COLO829 (cell line): ENCODE measurements at regions not wholly inside any gene's neighbourhood (a gene's known extent, or its start where the extent isn't known, plus 50 kb on each side); places are given as distances from the start of the nearest gene placed in this dataset.

Experiments
- DNase-seq: peaks from one replicate; pipeline ENCODE4 v3.0.0; 2012; ENCODE audit warnings: low spot score

DNA sequence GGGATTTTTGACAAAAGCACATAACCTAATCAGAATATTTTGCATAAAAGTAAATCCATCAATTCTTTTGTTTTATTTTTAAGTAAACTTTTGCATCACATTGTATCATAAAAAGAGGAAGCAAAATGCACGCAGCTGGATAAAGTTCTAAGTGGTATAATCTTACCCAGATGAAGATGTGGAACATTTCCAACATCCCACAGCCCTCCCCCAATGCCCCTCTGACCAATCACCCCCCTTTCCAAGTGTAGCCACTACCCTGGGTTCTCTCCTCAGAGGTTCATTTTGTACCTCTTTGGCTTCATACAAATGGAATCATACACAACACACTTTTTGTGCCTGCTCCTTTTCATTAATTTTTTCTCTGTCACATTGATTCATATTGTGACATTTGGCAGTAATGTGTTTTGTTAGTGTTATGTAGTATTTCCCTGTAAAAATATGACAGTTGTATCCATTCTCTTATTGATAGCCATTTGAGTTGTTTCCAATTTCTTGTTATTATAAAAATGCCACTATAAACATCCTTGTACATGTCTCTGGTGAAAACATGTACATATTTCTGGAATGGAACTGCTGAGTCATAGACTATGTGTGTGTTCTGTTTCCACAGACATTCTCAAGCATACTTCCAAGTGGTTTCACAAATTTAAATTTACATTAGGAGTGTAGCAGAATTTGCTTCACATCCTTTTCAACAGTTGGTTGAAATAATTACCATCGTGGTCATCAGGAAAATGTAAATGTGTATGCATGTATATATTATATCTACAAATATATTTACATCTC, 92.9 kb upstream of the SYNDIG1 start:
- no peak for DNase-seq

DNA sequence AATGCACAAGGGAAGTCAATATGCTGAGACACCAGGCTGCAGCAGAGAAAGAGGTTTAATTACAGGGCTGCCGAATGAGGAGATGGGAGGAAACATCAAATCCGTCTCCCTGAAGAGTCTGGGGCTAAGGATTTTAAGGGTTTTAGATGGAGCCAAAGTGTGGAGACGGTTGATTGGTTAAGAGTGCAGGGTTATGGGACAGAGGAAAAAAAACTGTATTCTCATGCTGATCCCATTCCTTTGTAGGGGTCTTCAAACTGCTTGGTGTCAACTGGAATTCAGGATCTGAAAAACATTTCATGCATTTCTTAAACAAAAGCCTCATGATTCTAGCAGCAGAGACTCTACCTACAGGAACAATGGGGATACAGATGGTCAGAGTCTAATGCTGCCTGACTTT, 96.1 kb upstream of the SYNDIG1 start:
- no peak for DNase-seq

- no peak for DNase-seq
Observed at GRCh38 chr20:24370911-24371695, 98.3 kb upstream of the SYNDIG1 start.

- no peak for DNase-seq
Observed at GRCh38 chr20:24370249-24370648, 99.2 kb upstream of the SYNDIG1 start.

DNA sequence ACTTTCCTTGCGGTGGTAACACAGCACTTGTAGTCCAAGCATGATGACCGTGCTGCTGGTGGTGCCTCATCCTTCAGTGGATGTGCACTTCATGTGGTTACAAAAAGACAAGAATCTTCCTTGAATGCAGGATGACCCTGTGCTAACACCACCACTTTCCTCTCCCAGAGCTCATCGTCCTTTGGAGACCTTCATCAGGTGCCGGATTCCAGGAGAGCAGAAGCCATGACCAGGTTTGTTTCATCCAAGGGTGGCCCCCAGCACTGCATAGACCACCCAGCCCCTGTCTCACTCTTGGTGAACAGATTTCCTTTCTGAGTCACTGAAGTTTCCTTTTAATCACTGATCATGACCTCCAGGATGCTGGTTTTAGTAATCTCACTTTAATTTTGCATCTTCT, 101.2 kb upstream of the SYNDIG1 start:
- DNase-seq: no peak

GRCh38 chr20:24366336-24367004, 103.0 kb upstream of the SYNDIG1 start:
- no peak for DNase-seq

- no peak for DNase-seq
Observed at GRCh38 chr20:24365670-24366069, 103.8 kb upstream of the SYNDIG1 start.

DNA sequence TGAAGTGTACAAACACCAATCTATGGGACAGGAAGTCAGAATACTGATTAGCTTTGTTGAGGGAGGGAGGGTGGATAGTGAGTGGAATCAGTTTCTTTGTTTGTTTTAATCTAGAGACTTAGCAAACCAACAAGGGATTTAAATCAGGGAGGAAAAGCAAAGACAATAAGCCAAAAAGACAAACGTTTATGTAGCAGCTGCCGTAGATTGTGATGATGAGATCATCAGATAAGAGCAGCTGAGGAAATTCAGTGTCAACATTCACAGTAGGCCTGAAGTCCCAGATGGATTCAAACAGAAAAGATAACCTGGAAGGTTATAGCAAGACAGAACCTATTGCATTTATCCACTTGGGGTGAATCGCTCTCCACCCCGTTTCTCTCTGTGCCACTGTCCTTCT, 104.9 kb upstream of the SYNDIG1 start:
- no peak for DNase-seq

DNA sequence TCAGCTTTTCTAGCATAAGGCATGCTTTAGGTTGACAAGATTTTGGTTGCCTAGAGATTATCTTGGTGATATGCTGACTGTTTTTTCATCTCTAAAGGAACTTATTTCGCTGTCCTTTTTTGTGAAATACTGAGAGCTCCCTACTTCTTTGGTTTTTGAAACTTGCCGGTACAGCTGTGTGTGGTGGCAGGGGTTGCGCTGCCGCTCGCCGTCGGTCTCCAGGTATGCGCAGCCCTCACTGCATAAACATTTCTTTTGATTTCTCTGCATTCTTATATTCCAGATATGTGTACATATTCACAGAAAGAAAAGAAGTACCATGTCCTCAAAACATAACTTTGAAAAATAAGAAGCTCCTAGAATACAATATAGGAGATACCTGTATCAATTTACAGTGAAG, 106.4 kb upstream of the SYNDIG1 start:
- no peak for DNase-seq

GRCh38 chr20:24362080-24362479, 107.3 kb upstream of the SYNDIG1 start:
- no peak for DNase-seq

GRCh38 chr20:24361541-24361940, 107.9 kb upstream of the SYNDIG1 start:
- DNase-seq: no peak

DNA sequence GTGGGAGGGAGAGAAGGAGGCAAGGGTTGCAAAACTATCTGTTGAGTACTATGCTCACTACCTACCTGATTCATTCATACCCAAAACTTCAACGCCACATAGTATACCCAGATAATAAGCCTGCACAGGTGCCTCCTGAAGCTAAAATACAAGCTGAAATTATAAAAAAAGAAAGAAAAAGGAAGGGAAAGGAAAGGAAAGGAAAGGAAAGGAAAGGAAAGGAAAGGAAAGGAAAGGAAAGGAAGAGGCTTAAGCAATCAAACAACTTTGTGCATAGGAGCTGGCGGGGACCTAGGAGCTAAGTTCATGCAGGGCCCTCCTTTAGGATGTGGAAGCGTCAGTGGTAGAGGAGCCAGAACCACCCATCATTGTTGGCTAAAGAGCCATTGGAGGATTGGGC, 108.9 kb upstream of the SYNDIG1 start:
- DNase-seq: no peak

DNA sequence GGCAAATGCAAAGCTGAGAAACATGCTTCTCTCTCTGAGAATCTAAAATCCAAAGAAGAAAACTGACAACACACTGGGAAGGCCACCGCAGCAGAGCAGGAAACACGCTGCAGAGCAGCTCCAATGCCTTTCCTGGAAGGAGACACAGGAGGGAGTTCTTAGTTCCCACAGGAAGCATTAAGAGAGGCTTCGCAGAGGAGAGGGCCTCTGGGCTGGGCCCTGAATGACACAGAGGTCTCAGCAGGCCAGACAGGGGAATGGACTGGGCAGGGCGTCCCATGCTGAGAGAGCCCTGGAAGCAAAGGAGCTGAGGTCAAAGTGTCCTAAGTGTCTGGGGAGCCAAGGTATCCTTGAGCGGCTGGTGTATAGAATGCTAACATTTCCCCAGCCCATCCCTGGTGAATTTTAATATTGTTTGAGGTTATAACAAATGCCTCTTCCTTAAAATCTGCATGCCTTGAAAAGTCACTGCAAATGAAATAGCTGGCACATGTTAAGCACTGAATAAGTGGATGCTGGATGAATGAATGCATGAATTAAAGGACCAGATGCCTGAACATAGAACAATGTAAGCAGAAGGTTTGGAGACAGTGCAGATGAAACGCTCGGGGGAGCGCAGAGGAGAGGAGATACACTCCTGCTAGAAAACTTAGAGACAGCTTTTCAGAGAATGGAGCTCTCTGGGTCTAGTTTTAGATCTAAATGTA, 110.0 kb upstream of the SYNDIG1 start:
- no peak for DNase-seq

DNA sequence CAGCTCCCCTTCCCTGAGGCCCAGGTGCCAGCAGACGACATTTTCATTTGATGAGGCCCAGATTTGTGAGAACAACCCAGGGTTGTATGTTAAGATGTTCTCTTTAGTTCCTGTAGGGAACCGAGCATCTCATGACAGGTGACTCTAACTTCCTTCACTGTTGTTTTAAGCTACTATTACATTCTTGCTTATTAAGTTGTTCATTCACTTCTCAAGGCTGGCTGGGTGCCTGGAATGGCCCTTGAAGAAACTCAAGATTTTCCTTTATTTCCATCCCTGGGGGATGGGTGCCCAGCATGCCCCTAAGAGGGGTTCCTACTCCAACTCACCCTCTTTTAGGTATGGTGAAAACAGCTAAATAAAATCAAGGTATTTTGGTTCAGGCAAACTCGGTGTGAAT, 111.5 kb upstream of the SYNDIG1 start:
- DNase-seq: no peak

- no peak for DNase-seq
Observed at GRCh38 chr20:24357177-24357576, 112.3 kb upstream of the SYNDIG1 start.

DNA sequence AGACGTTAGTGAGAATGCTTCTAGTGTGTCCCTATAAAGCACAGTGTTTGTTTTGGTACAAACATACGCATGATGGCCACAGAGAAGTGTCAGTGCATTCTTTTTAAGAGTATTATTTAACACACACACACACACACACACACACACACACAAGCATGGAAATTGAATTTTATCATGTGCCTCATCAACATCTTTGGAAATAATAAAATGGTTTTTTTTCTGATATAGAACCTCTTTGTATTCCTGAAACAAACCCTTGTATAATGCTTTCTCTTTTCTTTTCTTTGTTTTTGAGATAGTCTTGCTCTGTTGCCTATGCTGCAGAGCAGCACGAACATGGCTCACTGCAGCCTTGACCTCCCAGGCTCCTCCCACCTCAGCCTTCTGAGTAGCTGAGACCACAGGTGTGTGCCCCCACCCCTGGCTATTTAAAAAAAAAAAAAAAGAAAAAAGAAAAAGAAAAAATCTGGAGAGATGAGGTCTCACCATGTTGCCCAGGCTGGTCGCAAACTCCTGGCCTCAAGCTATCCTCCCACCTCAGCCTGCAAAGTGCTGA, 116.2 kb upstream of the SYNDIG1 start:
- no peak for DNase-seq

- DNase-seq: no peak
Observed at GRCh38 chr20:24350923-24351368, 118.5 kb upstream of the SYNDIG1 start.

DNA sequence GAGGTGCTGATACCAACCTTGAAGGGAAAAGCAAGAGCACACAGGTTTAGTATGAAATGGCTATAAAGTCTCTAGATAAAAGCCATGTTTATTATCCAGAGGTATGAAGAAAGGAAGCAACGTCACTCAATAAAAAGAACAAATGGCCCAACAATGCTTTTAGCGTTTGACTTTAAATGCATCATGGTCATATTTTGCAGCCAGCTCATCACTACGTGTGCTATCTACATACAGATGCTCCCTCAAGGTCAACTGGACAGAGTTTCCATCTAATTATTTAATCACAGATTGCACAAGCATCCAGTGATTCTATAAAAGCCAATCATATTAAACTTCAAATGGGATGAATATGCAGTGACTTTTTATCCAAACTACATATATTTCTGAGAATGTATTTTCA, 127.6 kb upstream of the SYNDIG1 start:
- DNase-seq: no peak

GRCh38 chr20:24340933-24341332, 128.5 kb upstream of the SYNDIG1 start:
- no peak for DNase-seq

GRCh38 chr20:24339210-24339641, 130.2 kb upstream of the SYNDIG1 start:
- no peak for DNase-seq

DNA sequence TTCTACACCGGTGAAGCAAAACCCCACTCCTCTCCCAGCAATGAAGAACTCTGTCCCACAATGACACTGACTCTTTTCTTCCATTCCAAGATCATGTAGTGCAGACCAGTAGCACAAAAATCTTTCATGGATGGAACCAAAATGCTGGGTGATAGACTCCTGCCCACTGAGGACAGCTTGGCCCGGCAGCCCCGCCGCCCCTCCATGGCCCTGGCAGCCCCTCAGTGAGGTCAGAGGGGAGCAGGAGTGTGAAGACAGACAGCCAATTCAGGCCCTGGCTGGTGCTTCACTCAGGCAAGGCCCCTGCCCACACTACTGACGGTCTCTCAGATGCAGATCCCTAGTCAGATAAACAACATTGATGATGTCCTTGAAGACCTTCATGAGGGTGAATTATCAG, 131.9 kb upstream of the SYNDIG1 start:
- no peak for DNase-seq

DNA sequence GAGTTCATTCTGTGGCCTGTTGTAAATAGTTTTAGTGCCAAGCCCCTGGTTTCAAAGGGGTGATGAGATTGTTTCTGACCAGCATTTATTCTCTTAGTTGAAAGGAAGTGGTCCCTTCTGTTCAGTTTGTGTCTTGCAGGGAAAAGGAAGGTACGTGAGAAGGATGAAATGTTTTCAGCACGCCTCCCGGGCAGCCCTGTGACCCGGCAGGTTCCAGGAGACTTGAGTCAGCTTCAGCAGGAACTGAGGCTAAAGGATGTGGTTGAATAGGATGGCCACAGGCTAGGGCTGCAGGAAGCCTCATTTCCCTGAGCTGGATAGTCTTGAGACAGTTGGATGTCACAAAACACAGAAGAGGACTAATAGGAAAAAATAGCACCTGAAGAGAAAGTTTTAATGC, 132.4 kb upstream of the SYNDIG1 start:
- DNase-seq: no peak
